K562 (cell line): ENCODE measurements at regions not wholly inside any gene's neighbourhood (a gene's known extent, or its start where the extent isn't known, plus 50 kb on each side); places are given as distances from the start of the nearest gene placed in this dataset.

ENCODE experiments used
- ATAC-seq: fragments of 200-7000 bp; cut with Tn5 transposase; 3 replicates; pipeline ENCODE4 v1.9.1; 2020; ENCODE audit warnings: moderate library complexity
- BruUV-seq: library from RNA; stranded (reverse); fragments of 400-500 nt; replicated peaks from 2 replicates; lab custom pipeline; 2021; lab: Mats Ljungman, UMichigan
- CTCF ChIA-PET: fragments of 300-600 bp; formaldehyde crosslinking; extraction: SDS; loops from one replicate; lab custom pipeline; 2021; ENCODE audit warnings: low intra/inter-chr PET ratio; lab: Yijun Ruan, JAX
- POLR2A ChIA-PET: fragments of 300-600, 350-650 bp; sonication (Branson Sonifier 250); formaldehyde crosslinking; extraction: SDS; loops from one replicate; lab custom pipeline; 2021; ENCODE audit warnings: antibody characterized with exemption, inconsistent platforms; lab: Yijun Ruan, JAX
- DNase-seq, 4 experiments: peaks; one replicate each; pipeline versions ENCODE4 v3.0.0 to v3.0.0-alpha.2; 2011 to 2018; ENCODE audit warnings: low spot score in 3 of 4, mixed read lengths in 3 of 4; ENCODE audit errors: extremely low read depth in 1 of 4
- FAIRE-seq: peaks from 2 replicates; lab custom pipeline; 2011; peaks lifted over from hg19 to GRCh38; lab: Jason Lieb, UNC
- H2AFZ ChIP-seq: 2 replicates; pipeline ENCODE4 v1.6.0; 2011; ENCODE audit warnings: low read depth, low read length, control low read depth, inconsistent platforms
- H3K27ac ChIP-seq: fragments of 200-600 bp; 3 replicates; pipeline ENCODE4 v1.8.0; 2011; ENCODE audit warnings: low read depth, mild to moderate bottlenecking, control low read depth, inconsistent platforms, low read length, moderate library complexity, mixed read lengths; ENCODE audit errors: extremely low read depth
- H3K27me3 ChIP-seq, 2 experiments: fragments of 300-600 bp in 1 of 2; 2 replicates in 1 of 2; 3 replicates in 1 of 2; pipeline versions ENCODE4 v1.6.0 to v1.8.0; 2011; ENCODE audit warnings: inconsistent platforms in 2 of 2, low read length in 2 of 2, mild to moderate bottlenecking in 1 of 2, mixed read lengths in 1 of 2, moderate library complexity in 1 of 2; ENCODE audit not compliant: control insufficient read depth in 2 of 2, insufficient read depth in 2 of 2
- H3K36me3 ChIP-seq: fragments of 300-600 bp; 3 replicates; pipeline ENCODE4 v1.8.0; 2011; ENCODE audit warnings: mild to moderate bottlenecking, low read length, inconsistent platforms; ENCODE audit not compliant: control insufficient read depth, insufficient read depth
- H3K4me1 ChIP-seq, 2 experiments: fragments of 200-600 bp in 1 of 2; replicated peaks in 1 of 2; 2 replicates in 1 of 2; 3 replicates in 1 of 2; pipeline versions ENCODE4 v1.5.1 to v1.8.0; 2011; ENCODE audit warnings: inconsistent platforms in 2 of 2, low read length in 2 of 2, mild to moderate bottlenecking in 1 of 2, mixed read lengths in 1 of 2, moderate library complexity in 1 of 2; ENCODE audit not compliant: control insufficient read depth in 2 of 2, insufficient read depth in 2 of 2
- H3K4me2 ChIP-seq: 2 replicates; pipeline ENCODE4 v1.6.1; 2011; ENCODE audit warnings: low read length, control low read depth, inconsistent platforms, mixed read lengths; ENCODE audit not compliant: insufficient read depth
- H3K4me3 ChIP-seq: fragments of 200-600 bp; sonication (generic), shearing (Covaris generic); 2 replicates; pipeline ENCODE4 v1.5.1; 2016; ENCODE audit warnings: control low read depth, inconsistent platforms
- H3K79me2 ChIP-seq: fragments of 200-600 bp; 3 replicates; pipeline ENCODE4 v1.8.0; 2011; ENCODE audit warnings: low read length, inconsistent platforms; ENCODE audit not compliant: control insufficient read depth, insufficient read depth
- H3K9ac ChIP-seq, 2 experiments: 2 replicates each; pipeline versions ENCODE4 v1.6.0 to v1.6.1; 2011; ENCODE audit warnings: low read depth in 2 of 2, low read length in 2 of 2, control low read depth in 1 of 2, inconsistent platforms in 1 of 2, mild to moderate bottlenecking in 1 of 2, mixed read lengths in 1 of 2; ENCODE audit not compliant: insufficient read depth in 1 of 2
- H3K9me1 ChIP-seq: one replicate; pipeline ENCODE4 v1.6.0; 2011; ENCODE audit warnings: inconsistent platforms, mild to moderate bottlenecking, low read length, moderate library complexity; ENCODE audit not compliant: control insufficient read depth, insufficient read depth
- H3K9me3 ChIP-seq: replicated peaks from 2 replicates; pipeline ENCODE4 v1.5.1; 2011; ENCODE audit warnings: low read depth, low read length, inconsistent platforms; ENCODE audit not compliant: control insufficient read depth, insufficient read depth
- H4K20me1 ChIP-seq: replicated peaks from 2 replicates; pipeline ENCODE4 v1.6.1; 2011; ENCODE audit warnings: low read length, inconsistent platforms, mixed read lengths; ENCODE audit not compliant: control insufficient read depth, insufficient read depth
- ESRRB ChIP-seq: fragments of 250-450 bp; sonication (Bioruptor Pico); IDR thresholded peaks from 2 replicates; pipeline ENCODE4 v1.5.0; 2020; ENCODE audit warnings: mild to moderate bottlenecking, moderate library complexity, borderline replicate concordance
- RBM25 ChIP-seq: fragments of 200-400 bp; formaldehyde crosslinking; IDR thresholded peaks from 2 replicates; pipeline ENCODE4 v1.6.1; 2018; ENCODE audit warnings: low read length, low read depth, moderate library complexity; ENCODE audit not compliant: severe bottlenecking
- ZFP36 ChIP-seq: fragments of 150-350 bp; IDR thresholded peaks from 2 replicates; pipeline ENCODE4 v1.6.1; 2018; ENCODE audit warnings: low read length, low read depth; ENCODE audit not compliant: partially characterized antibody
- ZNF23 ChIP-seq: fragments of 250-450 bp; sonication (Bioruptor Pico); IDR thresholded peaks from 2 replicates; pipeline ENCODE4 v1.4.0; 2020; ENCODE audit warnings: mild to moderate bottlenecking
- WGBS: fragments of 100-300 bp; shearing (Covaris generic); methylation state at CpG from one replicate; pipeline ENCODE4 v1.1.6; 2016; ENCODE audit warnings: low coverage, mixed read lengths; ENCODE audit not compliant: insufficient coverage; ENCODE audit errors: missing lambda C conversion rate; 5-methylcytosine and 5-hydroxymethylcytosine counted together
- in situ Hi-C: fragments of 300-500 bp; cut with MboI; formaldehyde crosslinking; loops from 4 replicates; pipeline ENCODE4 v1.15.0; 2018; ENCODE audit warnings: inconsistent platforms, mixed read lengths
- intact Hi-C: fragments of 100-400 bp; cut with micrococcal nuclease; formaldehyde crosslinking; loops from 2 replicates; pipeline ENCODE4 v1.14.2; 2022
- TF ChIP-seq, protein P1 (sequence below): IDR thresholded peaks from 3 replicates; pipeline ENCODE4 v1.6.1; 2011; ENCODE audit warnings: borderline replicate concordance, mild to moderate bottlenecking; ENCODE audit not compliant: insufficient read length, insufficient read depth

DNA sequence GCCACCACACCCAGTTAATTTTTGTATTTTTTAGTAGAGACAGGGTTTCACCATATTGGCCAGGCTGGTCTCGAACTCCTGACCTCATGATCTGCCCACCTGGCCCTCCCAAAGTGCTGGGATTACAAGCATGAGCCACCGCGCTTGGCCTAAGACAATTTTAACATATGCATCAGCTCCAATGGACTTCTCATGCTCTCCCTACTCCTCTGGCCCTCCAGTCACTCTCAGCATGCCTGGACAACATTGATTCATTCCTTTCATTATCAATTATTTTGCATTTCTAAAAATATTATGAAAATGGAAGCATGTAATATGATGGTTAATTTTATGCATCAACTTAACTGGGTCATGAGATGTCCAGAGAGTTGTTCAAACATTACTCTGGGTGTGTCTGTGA is 469.1 kb upstream of the TMEM132C start (continued):
- TF ChIP-seq, protein P1, sequence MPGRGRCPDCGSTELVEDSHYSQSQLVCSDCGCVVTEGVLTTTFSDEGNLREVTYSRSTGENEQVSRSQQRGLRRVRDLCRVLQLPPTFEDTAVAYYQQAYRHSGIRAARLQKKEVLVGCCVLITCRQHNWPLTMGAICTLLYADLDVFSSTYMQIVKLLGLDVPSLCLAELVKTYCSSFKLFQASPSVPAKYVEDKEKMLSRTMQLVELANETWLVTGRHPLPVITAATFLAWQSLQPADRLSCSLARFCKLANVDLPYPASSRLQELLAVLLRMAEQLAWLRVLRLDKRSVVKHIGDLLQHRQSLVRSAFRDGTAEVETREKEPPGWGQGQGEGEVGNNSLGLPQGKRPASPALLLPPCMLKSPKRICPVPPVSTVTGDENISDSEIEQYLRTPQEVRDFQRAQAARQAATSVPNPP = no peak
- TF ChIP-seq ZFP36 (no peak), ZNF23 (CRISPR knock-in tag) (no peak), ESRRB (CRISPR knock-in tag) (no peak)

- POLR2A ChIA-PET = no interaction called here
Measured at GRCh38 chr12:127802271-127802670, 464.7 kb upstream of the TMEM132C start.

More at GRCh38 chr12:127802271-127802670, 464.7 kb upstream of the TMEM132C start:
- CTCF ChIA-PET = no interaction called here
- no peaks in the 10 kb centered on the region for H3K4me1 ChIP-seq
- H4K20me1 ChIP-seq = no peaks in the 10 kb centered on the region
- no peak overlapping the region for H3K9ac ChIP-seq
- BruUV-seq = no TSS peak
- no peak overlapping the region for H3K4me2 ChIP-seq
- no peak overlapping the region for H3K27ac ChIP-seq
- no peak overlapping the region for H2AFZ ChIP-seq
- intact Hi-C loops = no loop called here
- no peaks in the 10 kb centered on the region for H3K27me3 ChIP-seq
- DNase-seq = no peak
- 3% methylated on average over 6 of the region's 6 CpGs for WGBS
- no peaks in the 10 kb centered on the region for H3K9me3 ChIP-seq
- no peak for FAIRE-seq
- H3K4me3 ChIP-seq = no peak overlapping the region
- TF ChIP-seq RBM25 = no peak
- no peaks in the 10 kb centered on the region for H3K36me3 ChIP-seq
- no peak for ATAC-seq
- H3K9me1 ChIP-seq = no peaks in the 10 kb centered on the region
- in situ Hi-C loops = no loop called here
- H3K79me2 ChIP-seq = no peaks in the 10 kb centered on the region
